Activated CD8-positive, alpha-beta memory T cell treated with anti-CD3 and anti-CD28 coated beads for 36 hours (primary cell): ENCODE measurements at regions not wholly inside any gene's neighbourhood (a gene's known extent, or its start where the extent isn't known, plus 50 kb on each side); places are given as distances from the start of the nearest gene placed in this dataset.

Experiments
- CTCF ChIA-PET: fragments of 350-600 bp; sonication (Branson Sonifier 250); formaldehyde crosslinking; loops from one replicate; lab custom pipeline; 2021; ENCODE audit warnings: antibody characterized with exemption; lab: Charles Lee
- POLR2A ChIA-PET: fragments of 350-600 bp; sonication (Branson Sonifier 250); formaldehyde crosslinking; loops from one replicate; lab custom pipeline; 2021; ENCODE audit warnings: antibody characterized with exemption; lab: Charles Lee

DNA sequence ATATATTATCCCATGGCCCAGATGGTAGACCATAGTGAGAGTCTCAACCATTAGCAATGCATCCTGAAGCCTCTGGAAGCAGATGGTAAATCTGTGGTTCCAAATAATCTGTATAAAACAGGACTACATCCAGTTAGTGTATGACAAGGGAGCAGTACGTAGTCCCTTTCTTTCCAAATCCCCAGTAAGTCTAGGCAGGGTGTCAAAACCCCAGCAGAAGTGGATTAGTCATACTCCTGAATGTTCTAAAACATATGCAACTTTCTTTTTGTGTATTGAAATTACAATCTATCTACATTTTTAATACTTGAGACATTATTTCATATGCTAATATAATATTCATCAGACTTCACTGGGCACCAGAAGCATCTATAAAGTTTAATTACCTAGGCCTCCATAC, 295.1 kb upstream of the ANO5 start:
- ChIA-PET CTCF (no interaction called here), POLR2A (no interaction called here)

DNA sequence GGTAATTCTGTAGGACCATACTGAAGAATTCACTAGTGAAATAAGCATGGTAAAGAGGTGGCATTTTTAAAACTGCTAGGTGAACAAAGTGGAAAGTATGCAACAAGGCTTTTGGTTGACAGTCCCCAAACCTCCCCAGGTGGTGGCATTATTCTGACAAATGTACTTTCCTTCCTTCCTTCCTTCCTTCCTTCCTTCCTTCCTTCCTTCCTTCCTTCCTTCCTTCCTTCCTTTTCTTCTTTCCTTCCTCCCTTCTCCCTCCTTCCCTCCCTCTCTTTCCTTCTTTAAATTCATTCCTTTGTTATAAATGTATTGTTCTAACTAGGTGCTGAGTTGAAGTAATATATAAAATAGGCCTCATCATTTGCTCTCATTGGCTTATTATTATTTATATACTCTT, 284.7 kb upstream of the ANO5 start:
- ChIA-PET POLR2A (no interaction called here), CTCF (no interaction called here)

DNA sequence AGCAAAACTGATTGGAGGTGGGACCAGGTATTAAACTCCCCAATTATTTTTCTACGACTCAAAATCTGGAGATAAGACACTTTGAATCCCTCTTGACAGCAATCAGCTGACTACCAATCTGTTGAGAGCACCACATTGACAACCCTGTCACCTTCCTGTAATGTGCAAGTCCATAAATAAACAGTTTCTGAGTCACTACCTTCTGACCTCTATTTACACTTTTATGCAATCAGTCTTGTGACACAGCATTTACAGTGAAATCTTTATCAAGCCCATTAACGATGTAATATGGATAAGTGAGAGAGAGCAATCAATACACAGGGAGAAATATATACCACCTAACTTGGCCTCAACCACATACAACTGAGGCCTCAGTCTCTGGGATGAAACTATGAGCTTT, 283.7 kb upstream of the ANO5 start:
- POLR2A ChIA-PET, result no interaction called here

DNA sequence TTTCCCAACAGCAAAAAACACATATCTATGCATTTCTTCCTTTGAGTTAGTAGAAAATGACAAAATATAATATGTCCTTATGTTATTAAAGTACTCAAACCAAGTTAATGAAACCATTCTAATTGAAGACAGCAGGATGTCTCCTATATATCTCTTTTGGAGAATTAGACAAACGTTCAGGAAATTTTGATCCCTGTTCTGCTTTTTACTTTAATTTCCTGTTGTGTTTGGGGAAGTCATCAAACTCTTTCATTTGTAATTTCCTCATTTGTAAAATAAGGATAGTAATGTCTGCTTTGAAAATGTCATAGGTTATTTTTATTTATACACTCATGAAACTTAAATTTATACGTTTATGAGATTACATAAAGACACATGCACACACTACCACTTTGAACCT, 281.8 kb upstream of the ANO5 start:
- CTCF ChIA-PET, result no interaction called here
- POLR2A ChIA-PET, result no interaction called here

More for the DNA sequence above, 283.7 kb upstream of the ANO5 start:
- CTCF ChIA-PET, result interaction anchor here (0.7 kb wide), 1 partner anchor 72 kb away, joined by 3 read pairs; no protein-coding TSS in a partner anchor

DNA sequence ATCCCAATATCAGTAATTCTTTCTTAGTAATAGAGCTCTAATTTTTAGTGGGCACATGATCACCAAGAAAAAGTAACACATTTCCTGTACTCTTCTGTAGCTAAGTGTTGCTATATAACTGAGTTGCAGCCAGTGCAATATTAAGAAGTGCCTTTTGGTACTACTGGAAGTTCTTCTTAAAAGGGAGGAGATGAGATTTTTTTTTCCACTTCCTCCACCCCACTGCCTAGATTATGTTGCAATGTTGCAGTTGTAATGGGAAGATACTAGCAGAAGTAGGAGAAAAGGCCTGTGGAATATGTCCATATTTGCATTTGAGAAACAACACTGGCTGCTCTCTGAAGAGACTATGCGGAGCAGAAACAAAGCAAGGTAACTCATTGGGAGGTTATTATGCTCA, 280.6 kb upstream of the ANO5 start:
- POLR2A ChIA-PET, result no interaction called here
- CTCF ChIA-PET, result no interaction called here

DNA sequence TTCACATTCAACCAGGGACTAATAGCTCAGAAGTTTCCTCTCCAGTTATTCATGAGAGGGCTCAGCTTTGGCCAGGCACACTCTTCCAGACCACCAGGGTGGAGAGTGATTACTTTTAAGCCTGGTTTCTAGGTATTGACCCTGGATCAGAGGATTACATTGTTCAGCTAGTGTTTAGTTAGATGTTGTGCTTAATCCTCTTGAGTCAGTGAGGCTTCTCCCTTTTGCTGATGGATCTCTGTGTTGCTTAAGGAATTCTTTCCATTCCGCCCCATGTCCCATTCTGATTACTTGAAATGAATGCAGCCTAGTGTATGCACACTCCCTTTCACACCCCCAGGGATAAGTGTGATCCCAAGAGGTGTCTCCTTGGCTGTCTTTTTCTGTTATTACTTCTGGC, 271.7 kb upstream of the ANO5 start:
- ChIA-PET POLR2A (no interaction called here), CTCF (no interaction called here)

DNA sequence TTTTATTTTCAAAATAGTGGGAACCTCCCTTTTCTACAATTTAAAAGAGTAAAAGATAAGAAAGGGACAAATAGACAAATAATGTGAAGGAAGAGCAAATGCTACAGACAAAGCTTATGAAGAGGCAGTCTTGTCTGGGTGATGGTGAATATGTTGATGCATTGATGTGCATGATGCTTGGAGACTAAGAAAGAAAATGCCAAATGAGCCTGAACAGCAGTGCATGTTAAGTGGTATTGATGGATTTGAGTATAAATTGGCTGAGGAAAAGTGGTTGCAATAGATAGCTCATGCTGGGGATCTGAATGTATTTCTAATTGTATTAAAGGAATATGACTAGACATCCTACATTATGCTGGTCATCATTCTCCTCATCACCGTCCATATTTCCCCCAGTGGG, 268.6 kb upstream of the ANO5 start:
- ChIA-PET POLR2A (no interaction called here), CTCF (no interaction called here)

DNA sequence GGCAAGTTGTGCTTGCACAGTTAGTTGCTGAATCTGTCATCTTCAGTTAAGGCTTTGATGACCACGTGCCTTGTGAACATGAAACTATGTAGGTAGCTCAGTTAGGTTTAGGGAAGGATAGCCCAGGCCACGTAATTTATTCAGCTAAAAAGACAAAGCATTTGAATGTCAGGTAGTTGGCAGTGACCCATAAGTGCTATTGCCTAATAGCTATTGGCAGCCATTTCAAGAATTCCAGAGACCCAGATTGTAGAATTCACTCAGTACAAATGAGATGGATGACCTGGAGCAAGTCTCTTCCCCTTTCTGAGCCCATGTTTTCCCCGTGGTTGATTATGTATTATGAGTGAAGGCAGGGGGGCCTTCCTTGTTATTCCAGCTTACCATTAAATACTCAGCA, 265.3 kb upstream of the ANO5 start:
- CTCF ChIA-PET, result no interaction called here
- POLR2A ChIA-PET, result no interaction called here

DNA sequence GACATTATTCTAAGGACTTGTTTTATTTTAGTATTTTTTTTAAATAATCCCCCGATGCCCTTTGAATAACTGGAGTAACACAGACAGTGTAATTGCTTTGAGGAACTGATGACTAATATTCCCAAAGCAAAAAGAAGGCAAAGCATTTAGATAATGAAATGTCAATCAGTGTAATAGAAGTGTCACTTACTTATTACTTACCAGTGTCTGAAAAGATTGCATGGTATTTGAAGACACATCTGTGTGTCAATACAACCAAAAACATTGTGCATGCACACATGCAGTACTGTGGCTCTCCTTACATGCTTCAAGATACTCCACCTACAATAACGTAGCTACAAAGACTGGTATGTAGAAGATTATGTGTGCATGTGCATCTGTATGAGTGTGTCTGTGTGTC, 264.0 kb upstream of the ANO5 start:
- POLR2A ChIA-PET, result no interaction called here
- CTCF ChIA-PET, result no interaction called here

DNA sequence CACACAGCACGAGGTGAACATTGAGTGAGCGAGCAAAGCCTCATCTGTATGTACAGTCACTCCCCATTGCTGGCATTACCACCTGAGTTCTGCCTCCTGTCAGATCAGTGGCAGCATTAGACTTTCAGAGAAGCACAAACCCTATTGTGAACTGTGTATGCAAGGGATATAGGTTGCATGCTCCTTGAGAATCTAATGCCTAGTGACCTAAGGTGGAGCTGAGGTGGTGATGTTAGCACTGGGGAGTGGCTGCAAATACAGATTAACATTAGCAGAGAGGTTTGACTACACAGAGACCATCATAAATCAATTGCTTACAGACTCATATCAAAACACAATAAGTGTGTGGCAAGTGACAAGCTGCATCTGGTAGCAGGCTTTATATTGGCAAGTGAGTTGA, 262.5 kb upstream of the ANO5 start:
- ChIA-PET POLR2A (no interaction called here), CTCF (no interaction called here)

DNA sequence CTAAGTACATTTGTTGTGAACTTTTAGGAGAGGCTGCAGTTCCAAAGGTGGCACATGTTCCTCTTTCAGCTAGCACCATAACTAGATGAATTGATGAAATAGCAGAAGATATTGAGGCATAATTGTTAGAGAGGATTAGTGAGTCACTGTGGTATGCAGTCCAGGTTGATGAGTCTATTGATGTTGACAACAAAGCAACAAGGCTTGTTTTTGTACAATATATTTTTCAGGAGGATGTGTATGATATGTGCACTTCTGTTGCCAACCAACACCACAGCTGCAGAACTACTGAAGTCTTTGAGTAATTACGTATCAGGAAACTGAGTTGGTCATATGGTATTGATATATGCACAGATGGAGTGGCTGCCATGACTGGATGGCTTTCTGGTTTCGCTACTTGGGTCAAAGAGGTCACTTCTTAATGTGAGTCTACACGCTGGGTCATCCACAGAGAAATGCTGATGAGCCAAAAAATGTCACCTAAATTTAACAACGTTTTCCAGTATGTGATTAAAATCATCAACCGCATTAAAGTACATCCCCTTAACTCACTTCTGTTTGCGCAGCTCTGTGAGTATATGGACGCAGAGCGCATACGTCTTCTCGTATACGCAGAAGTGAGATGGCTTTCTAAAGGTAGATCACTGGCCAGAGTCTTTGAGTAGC, 261.3 kb upstream of the ANO5 start:
- ChIA-PET POLR2A (no interaction called here), CTCF (no interaction called here)

DNA sequence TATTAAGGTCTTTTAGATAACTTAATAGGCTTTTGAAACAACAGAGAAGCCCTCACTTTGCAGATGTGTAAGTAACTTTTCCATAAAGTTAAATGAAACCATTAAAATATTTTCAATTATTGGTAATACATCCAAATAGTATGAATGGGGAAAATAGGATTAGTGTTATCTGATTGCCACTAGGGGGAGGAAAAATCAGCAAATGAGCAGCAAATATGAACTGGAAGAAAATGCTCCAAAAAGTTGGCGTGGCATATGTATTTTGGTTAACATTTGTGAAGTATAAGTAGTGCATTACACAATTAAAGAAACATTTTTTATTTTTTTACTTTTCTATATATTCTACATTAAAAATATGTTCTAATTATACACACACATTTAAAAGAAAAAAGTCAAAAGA, 259.8 kb upstream of the ANO5 start:
- ChIA-PET CTCF (no interaction called here), POLR2A (no interaction called here)

DNA sequence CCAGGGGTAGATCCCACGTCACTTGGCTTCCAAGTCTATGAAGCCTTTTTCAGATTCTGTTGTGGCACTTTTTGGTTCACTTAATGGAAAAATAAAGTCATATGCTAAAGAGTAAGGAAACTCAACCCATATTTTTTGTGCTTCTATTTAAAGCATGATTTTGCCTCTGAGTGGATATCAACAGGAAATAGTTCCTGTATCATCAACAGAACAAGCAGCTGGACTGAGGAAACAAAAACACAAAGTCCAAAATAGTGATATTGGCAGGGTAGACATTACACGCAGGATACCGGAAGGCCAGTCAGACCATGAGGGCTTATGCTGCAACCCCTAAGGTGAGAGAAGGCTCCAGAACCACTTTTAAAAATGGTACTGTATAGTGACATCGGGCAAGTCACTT, 248.3 kb upstream of the ANO5 start:
- ChIA-PET CTCF (no interaction called here), POLR2A (no interaction called here)

DNA sequence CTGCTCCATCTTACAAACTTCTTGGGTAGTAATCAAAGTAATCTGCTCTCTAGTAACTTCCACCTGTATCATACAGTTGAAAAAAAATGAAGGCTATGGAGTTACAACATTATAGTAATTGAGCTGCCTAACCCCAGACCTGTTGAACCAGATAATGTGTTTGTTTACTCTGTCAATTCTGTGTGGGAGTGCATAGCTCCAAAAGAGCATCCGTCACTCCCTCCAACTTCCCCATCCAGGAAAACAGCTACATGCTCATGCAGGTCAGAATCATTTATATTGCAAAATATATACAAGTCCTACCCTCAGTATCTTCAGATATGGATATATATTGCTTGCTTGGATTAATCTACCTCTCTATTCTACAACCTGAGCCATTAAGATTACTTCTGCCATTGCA, 244.0 kb upstream of the ANO5 start:
- POLR2A ChIA-PET, result no interaction called here
- CTCF ChIA-PET, result no interaction called here

DNA sequence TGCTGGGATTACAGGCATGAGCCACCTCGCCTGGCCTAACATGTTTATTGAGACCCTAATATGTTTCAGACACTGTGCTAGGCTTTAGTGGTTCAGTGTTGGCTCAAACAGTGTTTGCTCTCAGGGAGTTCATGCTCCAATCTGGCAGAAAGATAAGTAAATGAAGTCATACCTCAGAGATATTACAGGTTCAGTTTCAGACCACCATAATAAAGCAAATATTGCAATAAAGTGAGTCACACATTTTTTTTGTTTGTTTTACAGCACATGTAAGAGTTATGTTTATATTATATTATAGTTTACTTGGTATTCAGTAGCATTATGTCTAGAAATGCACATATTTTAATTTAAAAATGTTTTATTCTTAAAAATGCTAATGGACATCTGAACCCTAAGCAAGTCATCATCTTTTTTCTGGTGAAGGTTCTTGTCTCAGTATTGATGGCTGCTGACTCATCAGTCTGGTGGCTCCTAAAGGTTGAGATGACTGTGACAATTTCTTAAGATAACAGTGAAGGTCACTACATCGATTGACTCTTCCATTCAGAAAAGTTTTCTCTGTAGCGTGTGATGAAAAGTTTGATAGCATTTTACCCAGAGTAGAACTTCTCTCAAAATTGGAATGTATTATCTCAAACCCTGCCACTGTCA, 243.0 kb upstream of the ANO5 start:
- ChIA-PET POLR2A (no interaction called here), CTCF (no interaction called here)

DNA sequence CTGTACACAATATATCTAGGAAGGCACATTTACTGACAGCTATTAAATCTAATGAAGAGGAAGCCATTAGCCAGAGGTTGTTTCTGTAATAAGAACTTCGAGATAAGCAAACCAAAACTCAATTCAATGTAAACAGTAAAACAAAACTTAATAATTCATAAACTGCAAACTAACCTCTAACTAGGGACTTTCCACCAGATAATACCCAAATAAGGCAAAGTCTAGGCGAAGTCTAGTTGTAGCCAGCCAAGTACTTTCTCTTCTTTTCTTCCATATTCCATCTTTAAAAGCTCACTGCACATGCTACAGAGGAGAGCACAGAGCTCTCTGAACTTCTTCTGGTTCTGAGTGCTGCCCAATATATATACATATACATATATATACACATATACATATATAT, 229.9 kb upstream of the ANO5 start:
- ChIA-PET CTCF (no interaction called here), POLR2A (no interaction called here)

DNA sequence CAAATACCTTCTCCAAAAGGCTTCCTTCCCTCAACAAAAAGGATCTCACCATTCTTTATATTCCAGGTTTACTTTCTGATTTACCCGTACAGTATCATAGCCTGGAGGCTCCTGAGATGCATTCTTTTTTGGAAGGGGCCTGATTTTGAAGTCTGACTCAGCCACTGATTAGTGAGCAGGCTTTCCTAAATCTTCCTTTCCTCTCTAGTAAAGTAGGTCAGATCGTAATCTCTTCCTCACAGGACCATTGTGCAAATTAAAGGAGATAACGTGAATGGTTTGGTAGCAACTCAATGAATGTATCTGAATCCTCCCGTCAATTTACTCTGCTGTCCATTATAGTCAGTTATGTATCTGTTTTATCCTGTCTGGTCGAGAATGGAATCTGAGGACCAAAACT, 227.7 kb upstream of the ANO5 start:
- ChIA-PET POLR2A (no interaction called here), CTCF (no interaction called here)

DNA sequence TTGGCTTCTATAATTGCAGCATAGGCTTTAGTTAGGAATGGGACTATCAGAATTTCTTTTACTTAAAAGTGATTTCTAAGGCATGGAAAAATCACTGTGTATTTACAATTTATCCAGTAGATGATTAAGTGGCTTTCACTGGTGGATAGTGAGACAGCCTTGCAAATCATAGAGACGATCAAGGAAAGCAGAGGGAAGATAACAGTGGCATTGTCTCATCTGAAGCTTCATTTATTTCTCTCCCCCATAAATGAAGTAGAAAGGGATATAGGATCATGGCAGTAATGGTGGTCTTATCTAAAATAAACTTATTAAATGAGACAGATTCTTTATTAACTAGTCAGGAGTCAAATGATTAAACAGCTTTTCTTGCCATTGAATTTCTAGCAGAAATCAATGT, 224.2 kb upstream of the ANO5 start:
- ChIA-PET CTCF (no interaction called here), POLR2A (no interaction called here)

DNA sequence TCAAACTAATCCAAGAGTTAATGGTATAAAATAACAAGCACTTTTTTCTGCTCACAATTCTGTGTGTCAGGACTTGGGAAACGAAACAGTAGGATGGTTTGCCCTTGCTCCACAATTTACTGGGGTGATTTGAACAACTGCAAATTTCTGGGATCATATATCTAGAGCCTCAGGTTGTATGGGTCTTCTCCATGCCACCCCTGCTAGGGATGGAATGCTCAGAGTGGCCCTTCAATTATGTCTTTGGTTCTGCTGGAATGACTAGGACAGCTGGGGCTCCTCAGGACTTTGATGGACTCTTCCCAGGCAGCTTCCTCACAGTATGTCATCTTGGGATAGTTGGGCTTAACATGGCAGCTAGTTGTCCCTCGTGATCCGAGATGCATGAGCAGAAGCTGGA, 223.0 kb upstream of the ANO5 start:
- ChIA-PET CTCF (no interaction called here), POLR2A (no interaction called here)

DNA sequence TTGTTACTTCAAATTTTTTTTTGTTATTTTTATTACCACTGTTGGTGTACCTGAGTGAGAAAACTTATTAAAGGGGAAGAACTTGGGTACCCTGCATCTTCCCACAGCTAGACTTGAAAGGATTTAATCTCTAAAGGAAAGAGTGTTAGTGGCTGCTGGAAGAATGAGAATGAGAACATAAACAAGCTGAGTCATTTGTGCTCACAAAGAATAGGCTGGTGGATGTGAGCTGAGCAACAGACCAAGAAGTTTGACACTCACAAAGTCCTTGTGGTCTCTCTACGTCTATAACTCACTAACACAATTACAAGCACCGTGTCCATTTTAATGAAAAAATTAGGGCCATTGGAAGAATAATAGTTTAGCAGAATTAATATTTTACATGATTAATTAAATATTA, 217.6 kb upstream of the ANO5 start:
- POLR2A ChIA-PET, result no interaction called here
- CTCF ChIA-PET, result no interaction called here

DNA sequence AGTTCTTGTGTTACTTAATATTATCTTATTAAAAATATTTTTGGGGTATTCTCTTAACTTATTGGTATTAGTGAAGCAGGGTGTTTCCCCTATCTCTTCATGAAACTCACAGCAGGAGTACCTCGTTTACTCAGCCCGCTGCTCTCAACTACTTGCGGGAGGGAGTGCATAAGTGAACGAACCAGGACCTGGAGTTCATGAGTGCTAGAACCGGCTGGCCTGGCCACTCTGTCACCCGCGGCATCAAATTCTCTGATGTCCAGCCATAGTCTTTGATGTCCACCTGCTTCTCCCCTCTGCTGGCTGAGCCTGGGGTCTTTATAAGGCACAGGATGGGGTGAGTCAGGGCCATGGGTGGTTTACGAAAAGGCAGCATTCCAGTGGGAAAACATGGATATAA, 216.7 kb upstream of the ANO5 start:
- CTCF ChIA-PET, result no interaction called here
- POLR2A ChIA-PET, result no interaction called here

DNA sequence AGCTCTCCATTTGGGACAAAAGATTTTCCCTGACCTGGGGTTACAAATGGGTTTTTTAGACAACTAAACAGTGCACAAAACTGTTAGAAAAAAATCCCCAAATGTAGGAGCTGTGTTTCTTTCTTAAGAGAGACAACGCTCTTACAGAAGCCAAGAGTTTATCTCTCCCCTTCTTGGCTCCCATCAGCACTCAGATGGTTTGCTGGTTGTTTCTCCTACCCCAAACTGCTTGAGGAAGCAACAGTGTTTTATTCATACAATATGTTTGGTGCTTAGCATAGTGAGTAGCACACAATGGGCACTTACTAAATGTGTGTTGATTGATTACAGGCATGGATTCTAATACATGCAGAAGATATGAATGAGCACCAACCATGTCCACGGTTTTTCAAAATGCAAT, 209.5 kb upstream of the ANO5 start:
- ChIA-PET CTCF (no interaction called here), POLR2A (no interaction called here)
